ENCODE measurements at regions not wholly inside any gene's neighbourhood (a gene's known extent, or its start where the extent isn't known, plus 50 kb on each side); places are given as distances from the start of the nearest gene placed in this dataset.

- Mint-ChIP-seq H3K4me1 (ENCODE audit: low read depth) (no peaks in the 10 kb centered on the region), H3K9me3 (no peaks in the 10 kb centered on the region), H3K27me3 (ENCODE audit: low read depth) (no peaks in the 10 kb centered on the region), H3K36me3 (ENCODE audit: low read depth) (no peaks in the 10 kb centered on the region), H3K4me3 (no peak overlapping the region), H3K27ac (no peak overlapping the region)
- intact Hi-C loops (cut with micrococcal nuclease): no loop called here
- CTCF ChIA-PET: no interaction called here
- no peak for DNase-seq
Observed at GRCh38 chr4:143089291-143089690, 95.4 kb upstream of the USP38 start.

GRCh38 chr4:143089847-143090246 is 94.9 kb upstream of the USP38 start:
- CTCF ChIA-PET: no interaction called here
- Mint-ChIP-seq H3K27me3 (ENCODE audit: low read depth) (no peaks in the 10 kb centered on the region), H3K9me3 (no peaks in the 10 kb centered on the region), H3K4me1 (ENCODE audit: low read depth) (no peaks in the 10 kb centered on the region), H3K36me3 (ENCODE audit: low read depth) (no peaks in the 10 kb centered on the region), H3K27ac (no peak overlapping the region), H3K4me3 (no peak overlapping the region)
- intact Hi-C loops (cut with micrococcal nuclease): no loop called here
- no peak for DNase-seq

- no peak for DNase-seq
- peaks cover 2% of the 10 kb centered on the region for H3K27me3 Mint-ChIP-seq (ENCODE audit: low read depth)
- no peak overlapping the region for H3K4me3 Mint-ChIP-seq
- no peaks in the 10 kb centered on the region for H3K36me3 Mint-ChIP-seq (ENCODE audit: low read depth)
- peaks cover 3% of the 10 kb centered on the region for H3K9me3 Mint-ChIP-seq
- no peaks in the 10 kb centered on the region for H3K4me1 Mint-ChIP-seq (ENCODE audit: low read depth)
- CTCF ChIA-PET: interaction anchor here (0.7 kb wide), 2 partner anchors 157 to 454 kb away, joined by 3 read pairs; no protein-coding TSS in a partner anchor
- intact Hi-C loops (cut with micrococcal nuclease): no loop called here
- H3K27ac Mint-ChIP-seq: no peak overlapping the region
Observed at GRCh38 chr4:143091862-143092261, 92.9 kb upstream of the USP38 start.

- H3K36me3 Mint-ChIP-seq (ENCODE audit: low read depth): no peaks in the 10 kb centered on the region
- H3K4me3 Mint-ChIP-seq: no peak overlapping the region
- DNase-seq: no peak
- peaks cover 2% of the 10 kb centered on the region for H3K27me3 Mint-ChIP-seq (ENCODE audit: low read depth)
- intact Hi-C loops (cut with micrococcal nuclease): no loop called here
- peaks cover 3% of the 10 kb centered on the region for H3K9me3 Mint-ChIP-seq
- no peak overlapping the region for H3K27ac Mint-ChIP-seq
- CTCF ChIA-PET: no interaction called here
- no peaks in the 10 kb centered on the region for H3K4me1 Mint-ChIP-seq (ENCODE audit: low read depth)
Observed at GRCh38 chr4:143095447-143095846, 89.3 kb upstream of the USP38 start.

GRCh38 chr4:143097751-143098150 is 87.0 kb upstream of the USP38 start:
- no peak overlapping the region for H3K4me3 Mint-ChIP-seq
- H3K27ac Mint-ChIP-seq: no peak overlapping the region
- H3K4me1 Mint-ChIP-seq (ENCODE audit: low read depth): no peaks in the 10 kb centered on the region
- H3K9me3 Mint-ChIP-seq: peaks cover 3% of the 10 kb centered on the region
- H3K27me3 Mint-ChIP-seq (ENCODE audit: low read depth): peaks cover 2% of the 10 kb centered on the region
- no peak for DNase-seq
- H3K36me3 Mint-ChIP-seq (ENCODE audit: low read depth): no peaks in the 10 kb centered on the region
- intact Hi-C loops (cut with micrococcal nuclease): no loop called here
- CTCF ChIA-PET: no interaction called here

- intact Hi-C loops (cut with micrococcal nuclease): no loop called here
- Mint-ChIP-seq H3K27me3 (ENCODE audit: low read depth) (peaks cover 2% of the 10 kb centered on the region), H3K36me3 (ENCODE audit: low read depth) (no peaks in the 10 kb centered on the region), H3K9me3 (peaks cover 3% of the 10 kb centered on the region), H3K27ac (no peak overlapping the region), H3K4me3 (no peak overlapping the region), H3K4me1 (ENCODE audit: low read depth) (no peaks in the 10 kb centered on the region)
- DNase-seq: no peak
- CTCF ChIA-PET: no interaction called here
Observed at GRCh38 chr4:143099693-143100092, 85.0 kb upstream of the USP38 start.

GRCh38 chr4:143109376-143109775 is 75.3 kb upstream of the USP38 start:
- no peak overlapping the region for H3K27ac Mint-ChIP-seq
- DNase-seq: no peak
- intact Hi-C loops (cut with micrococcal nuclease): no loop called here
- peaks cover 4% of the 10 kb centered on the region for H3K9me3 Mint-ChIP-seq
- H3K27me3 Mint-ChIP-seq (ENCODE audit: low read depth): peaks cover under 1% of the 10 kb centered on the region
- CTCF ChIA-PET: no interaction called here
- no peaks in the 10 kb centered on the region for H3K36me3 Mint-ChIP-seq (ENCODE audit: low read depth)
- no peak overlapping the region for H3K4me3 Mint-ChIP-seq
- no peaks in the 10 kb centered on the region for H3K4me1 Mint-ChIP-seq (ENCODE audit: low read depth)

- no peaks in the 10 kb centered on the region for H3K9me3 Mint-ChIP-seq
- no peak for DNase-seq
- H3K4me3 Mint-ChIP-seq: no peak overlapping the region
- intact Hi-C loops (cut with micrococcal nuclease): no loop called here
- H3K27ac Mint-ChIP-seq: no peak overlapping the region
- CTCF ChIA-PET: no interaction called here
- peaks cover 13% of the 10 kb centered on the region for H3K27me3 Mint-ChIP-seq (ENCODE audit: low read depth)
- no peaks in the 10 kb centered on the region for H3K36me3 Mint-ChIP-seq (ENCODE audit: low read depth)
- no peaks in the 10 kb centered on the region for H3K4me1 Mint-ChIP-seq (ENCODE audit: low read depth)
Observed at GRCh38 chr4:143118663-143119062, 66.1 kb upstream of the USP38 start.

GRCh38 chr4:143127621-143128020 is 57.1 kb upstream of the USP38 start:
- Mint-ChIP-seq H3K27me3 (ENCODE audit: low read depth) (peaks cover 6% of the 10 kb centered on the region), H3K4me1 (ENCODE audit: low read depth) (no peaks in the 10 kb centered on the region), H3K27ac (no peak overlapping the region), H3K9me3 (peaks cover 3% of the 10 kb centered on the region), H3K4me3 (no peak overlapping the region), H3K36me3 (ENCODE audit: low read depth) (peaks cover 2% of the 10 kb centered on the region)
- intact Hi-C loops (cut with micrococcal nuclease): no loop called here
- CTCF ChIA-PET: no interaction called here
- no peak for DNase-seq

- Mint-ChIP-seq H3K9me3 (no peaks in the 10 kb centered on the region), H3K27ac (no peak overlapping the region), H3K36me3 (ENCODE audit: low read depth) (no peaks in the 10 kb centered on the region), H3K4me1 (ENCODE audit: low read depth) (no peaks in the 10 kb centered on the region), H3K27me3 (ENCODE audit: low read depth) (no peaks in the 10 kb centered on the region), H3K4me3 (no peak overlapping the region)
- CTCF ChIA-PET: interaction anchor here (0.6 kb wide), 2 partner anchors 70 to 1669 kb away, joined by 3 to 4 read pairs; no protein-coding TSS in a partner anchor
- intact Hi-C loops (cut with micrococcal nuclease): no loop called here
- DNase-seq: no peak
Observed at GRCh38 chr4:143133977-143134376, 50.7 kb upstream of the USP38 start.

Data from activated naive CD4-positive, alpha-beta T cell treated with anti-CD3 and anti-CD28 coated beads for 36 hours (primary cell).